ENCODE measurements at regions not wholly inside any gene's neighbourhood (a gene's known extent, or its start where the extent isn't known, plus 50 kb on each side); places are given as distances from the start of the nearest gene placed in this dataset.

DNA sequence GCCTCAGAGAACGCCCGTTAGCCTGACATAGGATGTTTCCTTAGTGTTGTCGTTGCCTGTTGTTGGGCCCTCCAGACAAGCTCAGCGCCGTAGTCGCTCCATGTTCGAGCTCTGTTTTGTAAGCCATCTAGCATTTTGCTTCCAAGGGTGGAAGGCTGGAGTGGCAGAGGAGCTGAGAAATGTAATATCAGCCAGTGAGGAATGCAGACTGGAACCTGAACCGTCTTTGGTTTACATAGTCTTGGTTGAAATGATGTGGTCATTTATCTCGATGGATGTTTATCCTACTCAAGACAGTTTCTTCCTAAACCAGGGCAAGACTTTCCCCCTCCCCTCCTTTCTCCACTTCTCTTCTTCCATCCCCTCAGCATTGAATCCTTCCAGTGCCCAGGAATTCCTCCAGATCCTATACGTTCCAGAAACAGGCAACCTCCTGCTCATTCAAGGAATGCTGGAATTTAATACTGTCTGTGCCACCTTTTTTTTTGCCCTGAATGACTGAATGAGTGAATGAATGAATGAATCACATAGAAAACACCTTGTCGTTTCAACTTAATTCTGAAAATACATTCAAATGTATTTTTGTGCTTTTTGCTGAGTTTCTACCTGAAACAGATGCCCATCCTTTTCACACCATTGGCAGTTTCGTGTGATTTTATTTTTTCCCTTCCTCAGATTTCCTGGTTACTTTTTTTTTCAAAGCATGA, 109.5 kb upstream of the MBNL2 start:
- no peak for DNase-seq

DNA sequence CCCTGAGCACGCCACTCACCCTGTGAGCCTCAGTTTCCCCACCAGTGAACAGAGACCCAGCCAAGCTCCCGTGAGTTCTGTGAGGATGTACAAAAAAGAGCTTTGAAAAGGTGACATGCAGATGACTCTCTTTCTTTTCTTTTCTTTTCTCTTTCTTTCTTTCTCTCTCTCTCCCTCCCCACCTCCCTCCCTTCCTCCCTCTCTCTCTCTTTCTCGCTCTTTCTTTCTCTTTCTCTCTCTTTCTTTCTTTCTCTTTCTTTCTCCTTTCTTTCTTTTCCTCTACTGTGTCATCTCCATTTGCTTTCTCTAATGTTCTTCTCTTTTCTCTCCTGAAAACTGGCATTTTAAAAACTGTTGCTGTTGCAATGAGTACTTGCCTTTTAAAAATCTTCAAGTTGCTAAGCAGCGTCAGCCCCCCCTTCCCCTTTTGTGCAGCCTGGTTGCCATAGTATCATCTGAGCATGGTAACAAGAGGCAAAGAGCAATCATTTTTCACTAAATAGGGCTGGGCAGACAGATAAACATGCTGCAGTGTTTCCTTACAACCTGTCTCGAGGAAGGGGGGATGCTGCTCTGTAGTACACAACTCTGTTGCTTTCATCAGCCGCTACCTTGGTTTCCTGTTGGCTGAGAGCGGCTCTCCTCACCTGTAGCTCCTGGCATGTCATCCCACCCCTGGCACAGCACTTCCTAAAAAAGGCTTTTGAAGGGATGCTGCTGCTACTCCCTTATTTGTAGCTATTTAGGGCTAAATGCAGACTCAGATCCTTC, 108.7 kb upstream of the MBNL2 start:
- DNase-seq = no peak

DNA sequence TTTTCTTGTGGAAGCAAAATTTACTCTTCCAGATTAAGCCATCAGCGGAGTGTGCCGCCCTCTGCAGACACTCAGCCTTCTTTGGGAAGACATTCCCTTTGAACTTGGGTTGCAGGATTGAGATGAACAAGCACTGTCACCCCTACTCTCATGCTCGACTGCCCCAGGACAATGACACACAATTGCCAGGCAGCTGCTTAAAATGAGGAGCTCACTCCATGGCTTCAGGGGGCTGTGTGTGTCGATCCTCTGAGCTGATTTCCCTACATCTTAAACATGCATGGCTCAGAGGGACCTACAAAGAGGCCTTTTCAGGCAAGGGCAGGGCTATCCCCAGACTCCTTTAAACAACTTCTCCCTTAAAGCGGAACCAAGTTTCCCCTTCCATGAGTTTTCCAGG, 107.5 kb upstream of the MBNL2 start:
- DNase-seq = no peak

DNA sequence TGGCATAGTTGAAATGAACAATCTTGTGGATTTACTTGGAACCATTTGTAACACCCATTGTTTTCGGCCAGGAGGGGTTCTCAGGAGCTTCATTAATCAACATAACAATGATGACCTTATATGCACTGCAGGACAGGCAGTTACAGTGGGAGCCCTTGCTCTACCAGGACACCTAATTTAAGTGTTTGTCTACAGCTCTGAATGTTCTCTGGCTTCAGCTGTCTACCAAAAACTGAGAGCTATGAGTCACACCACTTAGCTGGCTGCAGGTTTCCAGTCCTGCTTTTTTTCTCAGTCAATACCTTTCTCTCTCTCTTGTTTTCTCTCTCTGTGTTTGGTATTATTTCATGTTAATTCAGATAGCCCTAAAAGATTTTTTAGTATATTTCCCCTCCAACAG, 105.4 kb upstream of the MBNL2 start:
- no peak for DNase-seq

DNA sequence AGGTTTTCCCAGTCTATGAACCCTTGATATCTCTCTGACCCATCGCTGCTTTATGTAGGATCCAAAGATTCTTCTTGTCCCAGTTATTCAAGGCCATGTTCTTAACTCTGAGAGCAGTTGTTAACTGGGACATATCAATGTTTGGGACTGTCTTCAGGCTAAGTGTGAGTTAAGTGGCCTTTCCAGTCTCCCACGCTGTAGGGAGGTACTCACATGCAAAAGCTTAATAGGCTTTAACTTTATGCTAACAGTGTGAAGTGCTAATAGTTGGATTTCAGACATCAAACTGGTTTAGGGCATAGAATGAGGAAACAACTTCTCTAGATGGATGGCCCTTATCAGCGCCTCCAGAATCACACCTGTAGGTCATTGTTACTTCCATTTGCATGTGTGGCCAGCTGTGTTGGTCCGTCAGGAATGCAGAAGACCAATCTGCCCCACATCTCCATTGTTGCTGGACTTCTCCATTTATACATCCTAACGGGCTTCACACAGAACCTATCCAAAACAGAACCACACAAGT, 104.7 kb upstream of the MBNL2 start:
- no peak for DNase-seq

DNA sequence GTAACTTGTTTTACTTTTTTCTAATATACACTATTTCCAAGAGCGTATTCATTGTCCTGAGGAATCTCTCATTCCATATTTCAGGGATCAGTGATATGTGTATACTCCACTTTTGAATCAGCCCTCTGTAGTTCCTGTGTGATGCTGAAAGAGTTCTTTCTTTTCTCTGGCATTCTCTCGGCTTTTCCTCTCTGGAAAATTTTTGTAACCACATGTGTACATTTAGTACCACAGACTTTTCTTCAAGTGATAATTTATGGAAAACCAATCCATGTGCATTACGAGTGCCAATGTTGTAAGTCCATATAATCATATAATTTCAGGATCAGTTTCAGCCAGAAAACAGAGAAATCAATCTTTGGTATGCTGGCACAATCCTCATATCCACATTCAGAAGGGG, 102.2 kb upstream of the MBNL2 start:
- no peak for DNase-seq

DNA sequence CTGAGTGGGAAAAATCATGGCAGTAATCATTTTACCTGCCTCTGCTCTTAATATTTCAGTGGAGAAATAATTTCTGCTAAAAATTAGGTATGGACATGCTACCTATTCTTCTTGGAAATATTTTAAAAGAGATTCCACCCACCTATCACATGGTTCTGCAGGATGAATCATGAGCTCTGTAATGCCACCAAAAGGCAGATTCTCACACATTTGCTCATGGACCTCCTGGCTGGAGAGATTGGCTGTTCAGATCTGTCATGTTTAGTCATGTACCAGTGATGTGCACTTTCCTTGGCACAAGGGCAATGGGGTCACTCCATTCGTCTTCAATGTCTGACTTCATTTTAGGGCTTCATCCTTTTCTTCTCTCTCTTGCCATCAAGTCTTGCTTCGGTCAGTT, 101.8 kb upstream of the MBNL2 start:
- DNase-seq = no peak

DNA sequence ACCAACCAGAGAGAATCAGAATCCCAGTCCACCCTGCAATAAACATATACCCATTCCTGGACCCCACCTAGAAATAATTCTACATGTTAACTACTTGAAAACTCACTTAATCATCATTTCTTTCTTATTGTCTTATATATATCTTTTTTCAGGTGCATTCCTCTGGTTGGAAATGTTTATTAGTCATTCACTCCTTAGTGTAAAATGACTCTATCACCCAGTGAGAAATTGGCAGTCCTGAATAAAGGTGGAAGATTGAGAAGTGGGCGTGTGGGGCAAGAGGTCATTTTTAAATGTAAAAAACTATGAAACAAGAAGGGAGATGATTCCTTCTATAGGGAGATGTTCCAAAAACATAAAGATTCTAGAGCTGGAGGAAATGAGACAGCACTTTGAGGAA, 101.2 kb upstream of the MBNL2 start:
- DNase-seq = no peak

DNA sequence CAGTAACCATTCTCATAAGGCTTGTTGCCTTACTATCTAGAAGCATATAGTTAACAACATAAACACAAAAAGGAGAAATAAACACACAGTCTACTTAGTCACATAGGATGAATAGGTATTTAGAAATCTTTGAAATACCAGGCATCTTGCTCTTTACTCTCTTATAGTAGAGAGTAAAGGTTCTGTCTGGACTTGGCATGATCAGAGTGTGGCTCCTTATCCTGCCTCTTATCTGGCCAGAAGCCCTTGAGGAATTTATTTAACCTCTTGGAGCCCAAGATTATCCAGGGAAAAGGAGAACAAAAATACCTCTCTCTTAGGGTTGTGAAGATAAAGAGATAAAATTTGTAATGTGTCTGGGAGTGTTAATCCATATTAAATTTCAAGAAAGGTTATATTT, 100.2 kb upstream of the MBNL2 start:
- no peak for DNase-seq

DNA sequence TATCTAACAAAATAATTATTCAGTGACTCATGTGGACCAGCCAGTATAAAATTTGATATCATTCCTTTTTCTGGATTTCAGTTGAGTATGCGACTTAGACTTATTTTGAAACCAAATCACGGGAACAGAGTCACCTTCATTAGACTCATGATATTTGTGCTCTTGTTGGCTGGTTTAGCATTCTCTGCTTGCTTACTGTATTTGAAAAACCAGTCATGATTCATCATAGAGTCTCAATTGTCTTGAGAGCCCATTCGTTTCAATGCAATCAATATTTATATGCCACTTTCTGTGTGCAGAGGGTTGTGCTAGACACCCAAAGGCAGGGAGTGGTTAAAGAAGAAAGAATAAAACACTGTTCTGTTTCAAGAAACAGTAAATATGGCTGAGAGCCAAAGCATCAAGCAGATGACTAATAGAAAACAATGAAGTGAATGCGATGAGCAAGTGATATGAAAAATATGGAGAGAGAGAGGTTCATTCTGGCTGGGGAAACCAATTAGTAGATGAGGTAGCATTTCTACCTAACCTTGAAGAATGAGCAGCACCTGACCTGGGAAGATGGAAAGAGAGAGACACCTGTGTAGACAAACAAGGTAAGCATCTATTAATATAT, 99.6 kb upstream of the MBNL2 start:
- no peak for DNase-seq

DNA sequence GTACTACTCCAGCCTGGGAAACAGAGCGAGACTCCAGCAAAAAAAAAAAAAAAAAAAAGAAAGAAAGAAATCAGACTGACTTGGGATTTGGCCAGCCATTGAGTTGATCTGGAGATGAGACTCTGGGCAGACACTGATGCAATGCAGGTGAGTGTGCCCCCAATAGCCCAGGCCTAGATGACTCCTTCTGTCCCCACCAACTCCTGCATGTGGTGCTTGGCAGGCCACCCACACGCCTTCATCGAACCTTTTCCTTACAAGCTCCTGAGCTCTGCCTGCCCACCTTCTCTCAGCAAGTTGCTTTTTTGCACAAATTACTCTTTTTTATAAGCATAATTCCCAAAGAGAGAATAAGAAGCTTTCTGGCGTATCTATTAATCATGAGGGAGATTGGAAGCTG, 97.9 kb upstream of the MBNL2 start:
- no peak for DNase-seq

DNA sequence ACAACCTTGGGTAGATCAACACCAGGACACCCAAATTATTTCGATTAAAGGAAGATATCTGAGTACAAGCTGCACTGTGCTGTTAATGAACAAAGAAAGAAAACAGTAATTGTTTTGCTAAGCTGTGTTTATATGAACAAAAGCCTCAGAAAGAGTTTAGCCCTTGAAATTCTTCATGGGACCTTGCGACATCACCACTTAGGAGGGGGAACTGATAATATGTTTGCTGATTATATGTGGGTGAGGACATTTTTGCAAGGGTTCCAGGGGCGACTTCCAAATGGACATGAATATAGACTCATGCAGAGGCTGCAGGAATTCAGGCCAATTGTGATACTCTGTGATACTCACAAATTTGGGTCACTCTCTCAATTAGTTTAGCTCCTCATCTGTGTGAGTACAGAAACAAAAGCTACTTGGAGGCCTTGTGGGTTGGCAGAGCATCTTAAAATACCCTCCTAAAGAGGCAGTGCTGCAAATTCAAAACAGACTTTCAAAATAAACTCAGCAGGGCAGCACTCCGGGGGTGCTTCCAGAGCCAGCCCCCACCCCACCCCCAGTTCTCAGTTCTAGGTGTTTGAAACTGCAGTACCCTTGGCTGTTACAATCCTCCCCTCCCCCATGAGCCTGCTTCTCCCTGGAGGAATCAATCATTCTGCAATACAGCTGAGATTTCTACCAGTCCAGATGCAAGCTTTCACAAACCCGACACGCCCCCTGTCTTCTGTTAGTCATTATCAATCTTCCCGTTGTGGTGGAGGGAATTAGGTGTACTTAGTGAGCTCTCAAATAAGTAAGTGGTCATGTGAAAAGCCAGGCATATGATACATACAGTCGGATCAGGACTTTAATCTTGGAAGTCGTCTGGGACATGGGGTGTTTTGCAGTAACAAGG, 97.0 kb upstream of the MBNL2 start:
- DNase-seq = no peak

DNA sequence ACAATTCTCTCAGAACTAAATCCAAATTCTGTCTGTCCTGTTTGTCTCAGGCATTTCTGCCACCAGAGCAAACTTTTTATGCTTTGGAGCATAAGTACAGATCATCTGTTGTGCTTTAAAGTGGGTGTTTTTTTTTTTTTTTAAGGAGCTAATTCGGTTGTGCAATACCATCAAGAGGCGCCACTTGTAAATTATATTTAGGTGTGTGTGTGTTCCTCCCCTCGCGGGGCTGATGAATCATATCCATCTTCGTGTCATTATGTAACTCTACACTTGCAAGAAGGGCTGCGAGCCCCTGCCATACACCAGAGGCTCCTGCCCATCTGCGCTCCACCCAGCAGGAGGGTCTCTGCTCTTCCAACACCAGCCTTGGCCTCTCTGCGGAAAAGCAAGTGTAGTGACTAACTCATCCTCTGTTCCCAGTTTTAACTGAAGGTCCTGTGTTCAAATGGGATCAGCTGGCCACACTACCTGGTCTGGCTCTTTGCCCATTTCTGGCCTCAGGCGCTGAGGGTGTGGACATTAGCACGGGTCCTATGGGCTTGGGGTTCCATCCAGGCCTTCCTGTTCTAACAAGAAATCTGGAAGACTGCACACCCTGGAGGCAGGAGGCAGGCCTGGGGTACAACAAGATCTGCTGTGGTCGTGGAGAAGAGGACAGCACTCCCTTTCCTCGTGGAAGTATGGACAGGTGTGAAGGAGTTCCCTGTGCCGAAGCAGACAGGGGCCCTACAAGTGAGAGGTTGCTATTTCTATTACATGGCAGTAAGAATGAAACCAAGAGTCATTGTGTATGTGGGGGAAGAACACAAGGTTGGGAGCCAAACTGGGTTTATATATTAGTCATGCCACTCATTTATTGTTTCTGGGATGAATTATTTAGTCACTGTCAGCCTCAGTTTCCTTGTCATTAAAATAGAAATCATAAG, 96.1 kb upstream of the MBNL2 start:
- DNase-seq = no peak

DNA sequence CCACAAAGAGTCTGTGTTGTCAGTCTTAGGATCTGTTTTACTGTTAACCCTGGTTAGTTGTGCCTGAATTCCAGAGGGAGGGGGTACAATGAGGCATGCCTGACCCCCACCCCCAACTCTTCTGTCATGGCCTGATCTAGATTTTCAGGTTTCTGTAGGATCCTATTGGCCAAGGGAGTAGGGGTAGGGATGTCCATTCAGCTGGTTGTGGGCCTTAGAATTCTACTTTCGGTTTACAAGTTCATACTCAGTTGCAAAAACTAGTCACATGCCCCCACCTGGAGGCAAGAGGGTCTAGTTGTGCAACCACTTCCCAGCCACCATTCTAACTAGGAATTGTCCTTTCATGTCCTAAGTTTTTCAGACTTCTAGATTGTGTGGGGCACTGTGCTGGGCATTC, 94.3 kb upstream of the MBNL2 start:
- DNase-seq = no peak

DNA sequence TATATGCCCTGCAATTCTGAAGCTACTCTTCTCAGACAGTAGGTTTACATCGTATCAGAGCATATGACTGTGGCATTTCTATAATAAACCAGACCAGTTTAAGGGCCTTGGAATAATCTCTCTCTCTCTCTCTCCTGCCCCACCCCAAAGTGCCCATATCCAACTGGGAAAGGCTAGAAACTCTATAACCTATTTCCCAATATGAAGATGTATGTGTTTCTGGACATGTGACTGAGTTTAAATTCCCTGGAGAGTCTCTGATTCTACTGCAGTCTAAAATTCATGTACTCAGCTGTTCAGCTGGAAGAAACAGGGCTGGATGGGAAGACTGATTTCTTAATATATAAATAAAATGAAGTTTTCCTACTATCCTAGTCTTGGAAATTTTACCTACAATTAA, 91.9 kb upstream of the MBNL2 start:
- DNase-seq = no peak

DNA sequence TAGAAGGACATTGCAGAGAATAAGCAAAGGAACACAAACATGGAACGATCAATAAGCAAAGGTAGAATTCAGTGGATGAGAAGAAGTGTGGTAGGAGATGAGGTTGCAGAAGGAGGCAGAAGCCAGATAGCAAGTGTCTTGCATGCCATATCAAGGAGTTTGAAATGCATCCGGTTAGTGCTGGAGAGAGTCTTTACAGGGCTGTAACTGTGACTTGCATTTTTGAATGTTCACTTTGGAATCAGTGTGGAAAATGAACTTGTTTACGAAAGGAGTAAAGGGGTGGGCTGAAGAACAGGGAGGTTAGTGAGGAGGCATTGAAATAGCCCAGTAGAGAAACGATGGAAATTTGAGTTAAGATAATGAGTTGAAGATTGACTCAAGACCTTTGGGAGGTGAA, 90.7 kb upstream of the MBNL2 start:
- DNase-seq = no peak

DNA sequence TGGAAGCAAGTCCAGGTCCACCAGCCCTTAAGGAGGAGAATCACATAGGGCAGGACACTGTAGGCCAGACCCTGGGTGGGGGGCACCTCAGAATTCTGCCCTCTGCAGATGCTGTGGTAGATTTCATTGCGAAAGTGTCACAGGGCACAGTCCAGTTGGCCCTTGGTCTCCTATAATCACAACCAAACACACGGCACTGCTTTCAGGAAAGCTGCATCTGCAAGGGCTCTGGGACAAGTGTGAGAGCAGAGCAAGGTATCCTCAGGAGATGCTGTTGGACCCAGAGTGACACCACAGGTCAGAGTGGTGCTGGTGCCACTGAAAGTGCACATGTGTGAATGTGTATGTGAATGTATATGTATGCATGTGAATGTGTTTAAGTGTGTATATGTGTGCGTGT, 88.6 kb upstream of the MBNL2 start:
- no peak for DNase-seq

DNA sequence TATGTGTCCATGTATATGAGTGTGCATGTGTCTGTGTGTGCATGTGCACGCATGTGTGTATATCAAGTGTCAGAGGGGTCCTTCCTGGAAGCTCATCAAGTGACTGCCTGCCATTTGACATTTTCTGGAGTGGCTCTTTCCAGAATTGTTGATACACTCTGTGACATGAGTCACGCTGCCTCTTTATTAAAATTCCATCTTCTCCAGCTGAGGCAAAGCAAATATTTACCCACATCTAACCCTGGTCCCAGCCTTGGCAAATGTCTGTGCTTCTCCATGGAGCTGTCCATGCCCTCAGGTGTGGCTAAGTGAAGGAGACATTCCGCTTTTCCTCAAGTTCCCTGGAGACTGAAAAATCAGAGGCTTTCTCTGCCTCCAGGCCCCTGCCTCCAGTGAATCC, 88.2 kb upstream of the MBNL2 start:
- DNase-seq = no peak

DNA sequence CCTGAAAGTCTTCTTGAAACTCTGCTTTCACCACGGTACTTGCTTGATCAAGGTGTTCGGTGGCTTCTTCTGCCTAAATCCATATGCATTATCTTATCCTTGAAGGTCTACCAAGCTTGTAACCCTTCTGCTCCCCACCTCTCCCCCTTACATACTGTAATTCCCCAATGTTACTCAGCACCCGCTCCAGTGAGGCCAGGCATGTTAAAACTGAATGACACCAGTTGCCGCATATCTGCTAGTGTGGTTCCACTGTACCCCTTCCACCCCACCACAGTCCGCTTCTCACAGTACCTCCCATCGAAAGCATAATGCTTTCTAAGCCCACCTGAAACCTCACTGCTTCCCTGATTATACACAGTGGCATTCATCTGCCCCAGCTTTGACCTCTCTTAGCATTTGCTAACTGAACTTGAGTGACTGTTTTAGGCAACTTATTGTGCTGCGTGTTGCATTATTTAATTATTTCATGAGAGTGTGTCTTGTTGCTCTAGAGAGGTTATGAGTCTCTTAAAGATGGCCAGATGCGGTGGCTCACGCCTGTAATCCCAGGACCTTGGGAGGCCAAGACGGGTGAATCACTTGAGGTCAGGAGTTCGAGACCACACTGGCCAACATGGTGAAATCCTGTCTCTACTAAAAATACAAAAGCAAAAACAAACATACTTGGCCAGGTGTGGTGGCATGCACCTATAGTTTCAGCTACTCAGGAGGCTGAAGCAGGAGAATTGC, 87.6 kb upstream of the MBNL2 start:
- DNase-seq = no peak

DNA sequence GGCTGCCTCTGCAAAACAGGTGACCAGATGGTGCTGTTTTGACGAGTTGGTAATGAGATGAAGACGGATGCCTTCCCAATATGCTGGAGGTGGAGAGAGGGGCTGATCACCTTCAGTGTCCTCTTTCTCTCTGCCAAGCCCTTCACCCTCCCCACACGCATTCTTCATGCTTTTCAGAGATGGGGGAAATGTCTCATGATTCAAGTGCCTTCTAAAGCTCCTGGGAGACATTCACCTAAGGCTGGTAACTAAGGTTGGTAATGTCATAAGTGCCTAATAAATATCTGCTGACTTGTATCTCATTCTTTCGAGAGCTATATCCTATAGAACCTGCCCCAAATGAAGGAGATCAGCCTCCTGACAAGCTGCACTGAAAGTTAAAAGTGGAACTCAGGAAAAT, 86.2 kb upstream of the MBNL2 start:
- DNase-seq = no peak

DNA sequence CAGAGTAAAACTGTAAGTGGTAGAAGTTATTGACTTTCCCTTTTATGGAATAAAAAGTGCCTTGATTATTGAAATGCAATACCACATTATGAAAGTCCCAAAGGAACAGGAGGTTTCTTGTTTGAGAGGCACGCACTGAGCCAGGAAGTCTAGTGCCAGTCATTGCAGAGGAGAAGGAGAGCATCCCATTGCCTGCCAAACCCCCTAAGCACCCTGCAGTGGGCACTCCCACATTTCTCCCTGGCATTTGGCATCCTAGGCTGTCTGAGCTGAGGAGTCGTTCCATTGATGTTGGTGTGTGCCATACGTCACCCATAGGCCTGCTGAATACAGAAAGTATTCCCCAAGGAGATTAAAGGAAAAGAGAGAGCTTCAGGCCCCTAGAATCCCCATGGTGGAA, 85.7 kb upstream of the MBNL2 start:
- no peak for DNase-seq
